NB4 (cell line): ENCODE measurements at regions not wholly inside any gene's neighbourhood (a gene's known extent, or its start where the extent isn't known, plus 50 kb on each side); places are given as distances from the start of the nearest gene placed in this dataset.

Experiments used
- DNase-seq: peaks from one replicate; pipeline ENCODE4 v3.0.0; 2010; ENCODE audit warnings: low read depth
- H3K4me3 ChIP-seq: one replicate; pipeline ENCODE4 v1.5.1; 2011; ENCODE audit warnings: mild to moderate bottlenecking, low read depth, low read length, moderate library complexity
- CTCF ChIP-seq: IDR thresholded peaks from one replicate; pipeline ENCODE4 v1.5.1; 2012; ENCODE audit warnings: low read depth, low read length
- MAX ChIP-seq: IDR thresholded peaks from 2 replicates; pipeline ENCODE4 v1.6.1; 2011; ENCODE audit warnings: low read depth, low read length
- MYC ChIP-seq: IDR thresholded peaks from 2 replicates; pipeline ENCODE4 v1.6.1; 2011; ENCODE audit warnings: low read depth, low read length
- POLR2A ChIP-seq: IDR thresholded peaks from 2 replicates; pipeline ENCODE4 v1.6.1; 2011; ENCODE audit warnings: mild to moderate bottlenecking; ENCODE audit not compliant: insufficient read length; ENCODE audit errors: extremely low read depth

GRCh38 chr20:7650086-7650879, 290.0 kb downstream of the HAO1 start:
- H3K4me3 ChIP-seq = no peak overlapping the region
- TF ChIP-seq MYC (no peak), CTCF (no peak), POLR2A (no peak), MAX (no peak)
- DNase-seq = no peak

- TF ChIP-seq MAX (no peak), CTCF (no peak), POLR2A (no peak), MYC (no peak)
- H3K4me3 ChIP-seq = no peak overlapping the region
- no peak for DNase-seq
Measured at GRCh38 chr20:7654231-7654630, 286.0 kb downstream of the HAO1 start.

GRCh38 chr20:7656687-7657467, 283.4 kb downstream of the HAO1 start:
- no peak overlapping the region for H3K4me3 ChIP-seq
- TF ChIP-seq MYC (no peak), MAX (no peak), CTCF (no peak), POLR2A (no peak)
- no peak for DNase-seq

GRCh38 chr20:7657569-7657968, 282.7 kb downstream of the HAO1 start:
- no peak for TF ChIP-seq POLR2A
- no peak for TF ChIP-seq CTCF
- no peak for TF ChIP-seq MYC
- no peak for TF ChIP-seq MAX
- no peak for DNase-seq
- H3K4me3 ChIP-seq = no peak overlapping the region

- DNase-seq = no peak
- no peak overlapping the region for H3K4me3 ChIP-seq
- TF ChIP-seq POLR2A (no peak), CTCF (no peak), MYC (no peak), MAX (no peak)
Measured at GRCh38 chr20:7660165-7660564, 280.1 kb downstream of the HAO1 start.
